HG03095 (cell line): ENCODE measurements at regions not wholly inside any gene's neighbourhood (a gene's known extent, or its start where the extent isn't known, plus 50 kb on each side); places are given as distances from the start of the nearest gene placed in this dataset.
"Not testable (repeated sequence)": the region's sequence is repeated elsewhere in the genome, so short reads cannot be mapped to it uniquely, and the experiment has no call there.

ENCODE experiments used
- ATAC-seq: cut with Tn5 transposase; IDR thresholded peaks from one replicate; pipeline ENCODE4 v1.9.1; 2021; ENCODE audit warnings: moderate library complexity; ENCODE audit not compliant: unreplicated experiment

- no peak for ATAC-seq
These were observed 881.4 kb upstream of the B3GALT2 start for GRCh38 chr1:194067772-194068171.

- no peak for ATAC-seq
These were observed 876.5 kb upstream of the B3GALT2 start for GRCh38 chr1:194062962-194063361.

GRCh38 chr1:194062526-194062925 lies 876.1 kb upstream of the B3GALT2 start:
- ATAC-seq = no peak

- no peak for ATAC-seq
These were observed 874.1 kb upstream of the B3GALT2 start for GRCh38 chr1:194060481-194060880.

GRCh38 chr1:194058268-194058667 lies 871.9 kb upstream of the B3GALT2 start:
- not testable (repeated sequence) for ATAC-seq

- no peak for ATAC-seq
These were observed 869.8 kb upstream of the B3GALT2 start for GRCh38 chr1:194056169-194056568.

- ATAC-seq = no peak
These were observed 869.1 kb upstream of the B3GALT2 start for GRCh38 chr1:194055536-194055935.

- no peak for ATAC-seq
These were observed 866.3 kb upstream of the B3GALT2 start for GRCh38 chr1:194052514-194053338.

GRCh38 chr1:194047921-194048320 lies 861.5 kb upstream of the B3GALT2 start:
- no peak for ATAC-seq

GRCh38 chr1:194047206-194047605 lies 860.8 kb upstream of the B3GALT2 start:
- ATAC-seq = no peak

GRCh38 chr1:194045416-194045815 lies 859.0 kb upstream of the B3GALT2 start:
- no peak for ATAC-seq

- ATAC-seq = no peak
These were observed 858.5 kb upstream of the B3GALT2 start for GRCh38 chr1:194044892-194045291.

GRCh38 chr1:194043984-194044755 lies 857.8 kb upstream of the B3GALT2 start:
- ATAC-seq = no peak

GRCh38 chr1:194042736-194043135 lies 856.3 kb upstream of the B3GALT2 start:
- no peak for ATAC-seq

- no peak for ATAC-seq
These were observed 854.1 kb upstream of the B3GALT2 start for GRCh38 chr1:194040496-194040895.

GRCh38 chr1:194039578-194039977 lies 853.2 kb upstream of the B3GALT2 start:
- no peak for ATAC-seq

GRCh38 chr1:194033646-194034045 lies 847.2 kb upstream of the B3GALT2 start:
- ATAC-seq = no peak

GRCh38 chr1:194028002-194028401 lies 841.6 kb upstream of the B3GALT2 start:
- no peak for ATAC-seq

- no peak for ATAC-seq
These were observed 840.0 kb upstream of the B3GALT2 start for GRCh38 chr1:194026422-194026821.

- ATAC-seq = no peak
These were observed 838.2 kb upstream of the B3GALT2 start for GRCh38 chr1:194024659-194025058.

GRCh38 chr1:194014014-194014413 lies 827.6 kb upstream of the B3GALT2 start:
- ATAC-seq = no peak

- no peak for ATAC-seq
These were observed 827.1 kb upstream of the B3GALT2 start for GRCh38 chr1:194013561-194013960.
